Mucosa of descending colon (tissue), 3 donors: ENCODE measurements at regions not wholly inside any gene's neighbourhood (a gene's known extent, or its start where the extent isn't known, plus 50 kb on each side); places are given as distances from the start of the nearest gene placed in this dataset.
A peak's percentile ranks its signal among the peaks of the same experiment; 100 is the strongest.

Experiments
- ATAC-seq: fragments of 200-7000 bp; cut with Tn5 transposase; one replicate; pipeline ENCODE4 v1.9.1; 2020; ENCODE audit warnings: mild to moderate bottlenecking, moderate library complexity
- DNase-seq, 3 donors: peaks; one replicate each; pipeline ENCODE4 v3.0.0-alpha.2; 2020
- H3K36me3 ChIP-seq: fragments of 200-600 bp; one replicate; pipeline ENCODE4 v1.8.0; 2021; ENCODE audit warnings: low read depth, mild to moderate bottlenecking
- H3K4me1 ChIP-seq: fragments of 200-600 bp; one replicate; pipeline ENCODE4 v1.8.0; 2021; ENCODE audit warnings: low read depth, mild to moderate bottlenecking
- H3K4me3 ChIP-seq: fragments of 200-600 bp; one replicate; pipeline ENCODE4 v1.8.0; 2021; ENCODE audit warnings: mild to moderate bottlenecking
- H3K9me3 ChIP-seq: fragments of 200-600 bp; one replicate; pipeline ENCODE4 v1.8.0; 2021; ENCODE audit warnings: mild to moderate bottlenecking
- intact Hi-C, 2 donors: fragments of 100-400 bp; cut with DNase I in 1 of 2; cut with micrococcal nuclease in 1 of 2; formaldehyde crosslinking; loops; one replicate each; pipeline versions ENCODE4 v1.11.0 to v1.11.1; 2022; cut with DNase I, micrococcal nuclease
- TF ChIP-seq, protein P1 (sequence below): fragments of 200-600 bp; IDR thresholded peaks from one replicate; pipeline ENCODE4 v1.8.0; 2022; ENCODE audit warnings: antibody characterized with exemption, mild to moderate bottlenecking
- donor health status: DM: no; HTN: no; CAD: no; lungs with moderate emphysema.
- donor health status: DM: no; HTN: no; CAD: no.
- donor health status: DM: no; HTN: yes; CAD: no.

DNA sequence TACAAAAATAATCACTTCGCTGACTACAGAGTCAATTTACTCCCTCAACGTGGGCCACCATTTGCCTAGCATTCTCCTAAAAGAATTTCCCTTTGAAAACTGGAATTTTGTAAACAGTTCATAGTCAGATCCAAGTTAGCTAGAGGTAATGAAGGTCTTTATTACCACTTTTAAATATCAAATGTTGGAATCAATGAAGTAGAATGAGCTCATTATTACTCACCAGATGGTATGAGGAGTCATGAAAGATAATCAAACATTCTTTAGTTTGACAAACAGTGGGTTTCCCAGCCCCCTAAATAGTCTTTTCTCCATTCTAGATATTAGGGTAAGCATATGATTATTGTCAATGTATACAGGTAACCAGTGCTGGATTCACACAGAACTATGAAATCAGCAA is 455.7 kb upstream of the THBS1 start:
- TF ChIP-seq, protein P1, sequence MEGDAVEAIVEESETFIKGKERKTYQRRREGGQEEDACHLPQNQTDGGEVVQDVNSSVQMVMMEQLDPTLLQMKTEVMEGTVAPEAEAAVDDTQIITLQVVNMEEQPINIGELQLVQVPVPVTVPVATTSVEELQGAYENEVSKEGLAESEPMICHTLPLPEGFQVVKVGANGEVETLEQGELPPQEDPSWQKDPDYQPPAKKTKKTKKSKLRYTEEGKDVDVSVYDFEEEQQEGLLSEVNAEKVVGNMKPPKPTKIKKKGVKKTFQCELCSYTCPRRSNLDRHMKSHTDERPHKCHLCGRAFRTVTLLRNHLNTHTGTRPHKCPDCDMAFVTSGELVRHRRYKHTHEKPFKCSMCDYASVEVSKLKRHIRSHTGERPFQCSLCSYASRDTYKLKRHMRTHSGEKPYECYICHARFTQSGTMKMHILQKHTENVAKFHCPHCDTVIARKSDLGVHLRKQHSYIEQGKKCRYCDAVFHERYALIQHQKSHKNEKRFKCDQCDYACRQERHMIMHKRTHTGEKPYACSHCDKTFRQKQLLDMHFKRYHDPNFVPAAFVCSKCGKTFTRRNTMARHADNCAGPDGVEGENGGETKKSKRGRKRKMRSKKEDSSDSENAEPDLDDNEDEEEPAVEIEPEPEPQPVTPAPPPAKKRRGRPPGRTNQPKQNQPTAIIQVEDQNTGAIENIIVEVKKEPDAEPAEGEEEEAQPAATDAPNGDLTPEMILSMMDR, result no peak
- intact Hi-C loops, result no loop called here

DNA sequence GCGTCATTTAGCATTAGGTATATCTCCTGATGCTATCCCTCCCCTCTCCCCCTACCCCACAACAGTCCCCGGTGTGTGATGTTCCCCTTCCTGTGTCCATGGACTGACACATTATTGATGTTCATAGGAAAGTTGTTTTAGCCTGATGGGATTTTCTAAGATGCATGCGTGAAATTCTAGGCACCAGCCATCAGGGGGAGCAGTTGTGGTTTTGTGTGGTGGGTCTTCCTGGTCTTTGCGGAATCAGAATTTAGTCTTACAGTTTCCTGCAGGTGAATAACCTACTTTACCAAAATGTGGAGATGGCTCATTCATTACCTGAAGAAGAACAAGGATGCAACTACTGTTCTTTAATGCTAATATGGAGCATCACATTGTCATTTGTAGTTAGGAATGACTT is 455.0 kb upstream of the THBS1 start:
- Histone ChIP-seq H3K4me3 (no peak overlapping the region), H3K36me3 (no peaks in the 10 kb centered on the region), H3K9me3 (no peaks in the 10 kb centered on the region), H3K4me1 (peaks cover 11% of the 10 kb centered on the region)
- TF ChIP-seq, protein P1, result peak; percentile 52
- DNase-seq (peak in 2 of 3 donors; percentile 14 to 35), ATAC-seq (peak; percentile 60)
- intact Hi-C loops, result no loop called here

More for the DNA sequence above, 455.7 kb upstream of the THBS1 start:
- Histone ChIP-seq H3K9me3 (no peaks in the 10 kb centered on the region), H3K4me3 (no peak overlapping the region), H3K4me1 (peaks cover 11% of the 10 kb centered on the region), H3K36me3 (no peaks in the 10 kb centered on the region)
- DNase-seq (no peak), ATAC-seq (no peak)

DNA sequence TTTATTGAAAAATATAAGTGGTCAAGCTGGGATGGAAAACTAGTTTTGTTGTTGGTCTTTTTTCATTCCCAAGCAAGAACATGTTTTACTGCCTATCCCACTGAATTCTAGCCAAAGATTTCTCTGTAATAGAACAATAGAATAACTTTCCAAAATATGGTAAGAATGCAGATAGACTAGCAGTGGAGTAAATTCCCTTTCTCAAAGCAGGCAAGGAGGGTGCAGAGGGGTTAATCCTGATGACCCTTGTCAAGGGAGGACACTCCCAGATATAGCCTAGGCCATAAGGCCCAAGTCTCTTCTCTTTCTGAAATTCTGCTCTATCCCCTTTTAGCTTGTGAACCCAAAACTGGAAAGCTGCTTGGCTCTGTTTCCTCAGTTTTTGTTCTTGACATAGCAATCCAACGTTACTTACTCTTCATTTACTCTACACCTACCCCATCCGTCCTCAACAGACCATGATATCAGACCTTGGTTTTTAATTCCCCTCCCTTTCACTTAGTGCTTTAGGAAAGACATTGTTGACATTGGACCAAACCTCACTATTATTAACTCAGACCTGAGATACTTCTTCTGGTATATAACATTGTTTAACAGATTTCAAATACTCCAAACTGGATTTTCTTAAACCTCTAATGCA is 453.6 kb upstream of the THBS1 start:
- ATAC-seq (no peak), DNase-seq (no peak)
- Histone ChIP-seq H3K4me3 (no peak overlapping the region), H3K36me3 (no peaks in the 10 kb centered on the region), H3K9me3 (no peaks in the 10 kb centered on the region), H3K4me1 (peaks cover 11% of the 10 kb centered on the region)
- TF ChIP-seq, protein P1, result no peak
- intact Hi-C loops, result no loop called here

DNA sequence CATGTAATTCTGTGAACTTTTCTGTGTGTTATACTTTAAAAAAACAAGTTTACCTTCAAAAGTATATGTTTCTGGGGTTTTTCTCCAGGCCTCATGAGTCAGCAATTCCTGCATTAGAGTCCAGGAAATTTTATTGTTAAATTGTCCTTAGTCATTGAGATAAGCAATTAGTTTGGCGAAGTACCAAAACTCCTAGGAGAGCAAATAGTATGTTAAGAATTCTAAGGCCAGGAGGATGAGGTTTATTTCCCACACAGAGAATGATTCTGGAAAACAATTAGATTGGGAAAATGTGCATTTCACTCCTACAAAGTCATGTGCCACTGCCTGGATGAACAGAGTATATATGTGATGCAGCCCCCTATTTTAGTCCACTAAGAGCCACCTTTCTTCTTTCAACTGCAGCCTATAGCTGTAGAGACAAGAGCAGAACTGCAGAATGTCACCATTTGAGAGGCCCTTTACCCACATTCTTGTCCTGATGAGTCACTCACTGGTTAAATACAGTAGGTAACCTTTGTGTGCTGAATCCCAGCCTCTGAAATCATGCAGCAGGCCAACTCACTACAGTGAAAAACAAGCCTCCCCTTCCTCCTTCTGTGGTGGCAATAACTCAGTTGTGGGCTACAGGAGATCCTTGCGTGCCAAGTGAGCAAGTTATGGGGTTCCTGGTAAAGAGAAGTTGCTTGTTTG is 452.8 kb upstream of the THBS1 start:
- H3K36me3 ChIP-seq, result no peaks in the 10 kb centered on the region
- ATAC-seq, result peak; percentile 85
- no peak overlapping the region for H3K4me3 ChIP-seq
- peak in 1 of 3 donors; percentile 10 for DNase-seq
- TF ChIP-seq, protein P1, result no peak
- H3K9me3 ChIP-seq, result no peaks in the 10 kb centered on the region
- intact Hi-C loops, result no loop called here
- peaks cover 11% of the 10 kb centered on the region for H3K4me1 ChIP-seq

DNA sequence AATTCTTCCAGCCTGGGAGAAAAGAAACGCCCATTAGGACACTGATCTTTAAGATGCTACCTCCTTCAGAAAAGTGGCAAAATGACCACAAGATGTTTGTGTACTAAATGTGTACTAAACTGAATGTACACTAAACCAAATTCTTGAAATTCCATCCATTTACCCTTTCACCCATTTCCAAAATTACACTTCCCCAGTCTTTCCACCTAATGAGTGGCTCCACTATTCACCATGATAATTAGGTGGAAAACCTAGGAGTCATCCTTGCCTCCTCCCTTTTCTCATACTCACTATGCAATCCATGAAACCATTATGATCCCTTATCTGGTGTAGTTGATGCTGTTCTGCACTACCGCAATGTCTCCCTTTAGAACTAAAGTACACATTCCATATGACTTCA is 452.1 kb upstream of the THBS1 start:
- TF ChIP-seq, protein P1, result no peak
- Histone ChIP-seq H3K4me3 (no peak overlapping the region), H3K4me1 (peaks cover 11% of the 10 kb centered on the region), H3K9me3 (no peaks in the 10 kb centered on the region), H3K36me3 (no peaks in the 10 kb centered on the region)
- ATAC-seq (no peak), DNase-seq (no peak)
- intact Hi-C loops, result no loop called here
